Activated CD4-positive, alpha-beta T cell treated with anti-CD3 and anti-CD28 coated beads for 1 hour (primary cell): ENCODE measurements at regions not wholly inside any gene's neighbourhood (a gene's known extent, or its start where the extent isn't known, plus 50 kb on each side); places are given as distances from the start of the nearest gene placed in this dataset.
A peak's percentile ranks its signal among the peaks of the same experiment; 100 is the strongest.
"Not testable (repeated sequence)": the region's sequence is repeated elsewhere in the genome, so short reads cannot be mapped to it uniquely, and the experiment has no call there.

Experiments used
- DNase-seq: peaks from one replicate; pipeline ENCODE4 v3.0.0-alpha.2; 2020

- DNase-seq: no peak
Observed at GRCh38 chr14:37848985-37849621, 253.7 kb downstream of the TTC6 start.

- no peak for DNase-seq
Observed at GRCh38 chr14:37851054-37851453, 255.6 kb downstream of the TTC6 start.

- DNase-seq: no peak
Observed at GRCh38 chr14:37855871-37856270, 260.4 kb downstream of the TTC6 start.

GRCh38 chr14:37857774-37858266 is 262.4 kb downstream of the TTC6 start:
- no peak for DNase-seq

GRCh38 chr14:37858733-37859132 is 263.3 kb downstream of the TTC6 start:
- no peak for DNase-seq

GRCh38 chr14:37859177-37859576 is 263.7 kb downstream of the TTC6 start:
- DNase-seq: no peak

- no peak for DNase-seq
Observed at GRCh38 chr14:37862263-37862662, 266.8 kb downstream of the TTC6 start.

- no peak for DNase-seq
Observed at GRCh38 chr14:37864128-37864527, 268.7 kb downstream of the TTC6 start.

GRCh38 chr14:37864861-37865718 is 269.7 kb downstream of the TTC6 start:
- DNase-seq: no peak

GRCh38 chr14:37865719-37866549 is 270.5 kb downstream of the TTC6 start:
- DNase-seq: no peak

GRCh38 chr14:37869633-37870032 is 274.2 kb downstream of the TTC6 start:
- no peak for DNase-seq

- no peak for DNase-seq
Observed at GRCh38 chr14:37870170-37870569, 274.7 kb downstream of the TTC6 start.

- DNase-seq: no peak
Observed at GRCh38 chr14:37870632-37871346, 275.4 kb downstream of the TTC6 start.

- not testable (repeated sequence) for DNase-seq
Observed at GRCh38 chr14:37874065-37874428, 278.6 kb downstream of the TTC6 start.

GRCh38 chr14:37874429-37875109 is 279.1 kb downstream of the TTC6 start:
- peak; percentile 58 for DNase-seq

- no peak for DNase-seq
Observed at GRCh38 chr14:37888234-37888633, 292.8 kb downstream of the TTC6 start.

- DNase-seq: no peak
Observed at GRCh38 chr14:37889087-37889486, 293.7 kb downstream of the TTC6 start.

GRCh38 chr14:37890095-37890494 is 294.7 kb downstream of the TTC6 start:
- DNase-seq: no peak

- DNase-seq: not testable (repeated sequence)
Observed at GRCh38 chr14:37891500-37891899, 296.1 kb downstream of the TTC6 start.

GRCh38 chr14:37894463-37894862 is 299.0 kb downstream of the TTC6 start:
- no peak for DNase-seq

- DNase-seq: no peak
Observed at GRCh38 chr14:37899365-37899764, 303.9 kb downstream of the TTC6 start.

- DNase-seq: no peak
Observed at GRCh38 chr14:37900561-37900960, 305.1 kb downstream of the TTC6 start.
